GM21360 (cell line): ENCODE measurements at regions not wholly inside any gene's neighbourhood (a gene's known extent, or its start where the extent isn't known, plus 50 kb on each side); places are given as distances from the start of the nearest gene placed in this dataset.

ENCODE experiments used
- ATAC-seq: cut with Tn5 transposase; IDR thresholded peaks from one replicate; pipeline ENCODE4 v1.9.1; 2021; ENCODE audit warnings: mild to moderate bottlenecking, moderate library complexity; ENCODE audit not compliant: unreplicated experiment

- no peak for ATAC-seq
Observed at GRCh38 chr11:8340296-8340695, 76.6 kb upstream of the LMO1 start.

DNA sequence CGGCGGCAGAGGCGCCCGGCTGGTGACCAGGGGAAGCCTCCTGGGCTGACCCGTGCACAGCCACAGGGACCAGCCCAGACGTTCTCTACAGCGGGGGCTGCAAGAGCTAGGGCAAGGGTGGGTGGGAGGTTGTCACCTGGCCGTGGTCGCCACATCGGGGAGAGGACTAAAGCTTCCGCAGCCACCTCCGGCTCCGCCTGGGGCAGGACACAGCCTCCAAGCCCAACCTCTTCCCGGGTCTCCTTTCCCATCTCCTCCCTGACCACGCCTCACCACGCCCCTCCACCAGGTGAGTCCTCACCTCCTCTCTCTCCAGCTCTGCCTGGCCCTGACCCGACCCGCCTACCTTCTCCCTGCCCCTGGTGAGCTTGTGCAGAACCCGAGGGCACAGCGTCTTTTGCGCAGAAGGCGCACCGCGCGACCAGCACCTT lies 75.9 kb upstream of the LMO1 start:
- ATAC-seq, result no peak

GRCh38 chr11:8338138-8338537 lies 74.5 kb upstream of the LMO1 start:
- ATAC-seq, result no peak

DNA sequence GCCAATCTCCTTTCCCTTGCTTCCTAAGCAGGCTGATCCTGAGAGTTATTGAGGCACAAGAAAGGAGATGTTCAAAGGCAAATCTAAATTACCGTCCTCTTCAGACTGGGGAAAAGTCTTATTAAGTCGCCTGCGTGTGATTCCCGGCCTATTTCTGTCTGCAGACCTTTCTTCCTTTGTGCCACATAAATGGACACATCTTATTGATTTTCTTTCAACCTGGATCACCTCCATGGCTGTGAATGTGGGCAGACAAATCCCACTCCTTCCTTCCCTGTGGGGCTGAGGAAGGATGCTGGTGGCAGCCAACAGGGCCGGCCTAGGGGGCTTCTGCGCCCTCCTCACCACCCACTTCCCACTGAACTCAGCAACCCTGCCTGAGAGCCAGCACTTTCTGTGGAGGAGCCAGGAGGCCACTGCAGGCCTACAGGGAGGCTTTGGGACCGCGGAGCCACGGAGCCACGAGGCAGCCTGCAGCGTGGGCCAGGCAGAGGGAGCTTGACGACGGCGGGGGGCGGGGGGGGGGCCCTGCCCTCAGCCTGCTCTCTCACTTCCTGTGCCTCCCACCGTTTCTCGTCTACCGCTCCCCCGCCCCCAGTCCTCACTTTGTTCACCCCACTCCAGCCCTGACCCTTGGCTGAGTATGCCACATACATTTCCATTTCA lies 73.6 kb upstream of the LMO1 start:
- ATAC-seq, result no peak

DNA sequence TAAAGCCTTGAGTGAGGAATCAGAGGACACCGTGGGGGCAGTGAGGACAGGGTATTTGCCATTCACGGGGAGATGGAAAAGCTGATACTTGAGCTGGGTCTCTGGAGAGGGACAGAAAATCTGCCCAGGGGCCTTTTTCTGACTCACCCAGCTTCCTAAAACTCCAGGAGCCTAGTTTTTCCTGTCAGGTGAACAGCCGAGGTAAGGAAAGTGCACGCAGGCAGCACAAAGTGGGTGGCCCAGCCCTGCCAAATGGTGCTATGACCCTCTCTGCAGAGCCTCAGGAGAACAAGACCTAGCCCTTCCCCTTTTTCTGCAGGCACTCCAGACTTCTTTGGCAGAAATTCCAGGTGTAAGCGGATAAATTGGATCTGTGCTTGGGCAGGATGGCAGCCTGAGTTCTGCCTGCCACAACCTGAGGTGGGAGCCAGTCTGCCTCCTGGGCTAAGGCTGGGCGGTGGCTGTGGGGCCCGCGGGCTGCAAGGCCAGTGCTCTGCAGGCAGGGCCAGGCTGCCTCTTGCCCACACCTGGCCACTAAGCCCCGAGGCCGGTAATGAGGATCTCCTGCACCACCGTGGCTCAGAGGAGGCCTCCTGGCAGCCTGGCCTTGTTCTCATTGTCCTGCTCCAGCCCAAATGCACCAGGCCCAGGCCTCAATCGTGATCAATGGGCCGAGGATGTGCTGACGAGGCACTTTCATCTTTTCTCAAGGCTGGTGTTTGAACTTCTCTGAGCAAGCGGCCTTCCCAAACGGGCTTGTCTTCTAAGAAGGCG lies 72.9 kb upstream of the LMO1 start:
- ATAC-seq, result no peak

GRCh38 chr11:8335683-8336082 lies 72.0 kb upstream of the LMO1 start:
- ATAC-seq, result no peak

GRCh38 chr11:8335186-8335585 lies 71.5 kb upstream of the LMO1 start:
- ATAC-seq, result no peak

DNA sequence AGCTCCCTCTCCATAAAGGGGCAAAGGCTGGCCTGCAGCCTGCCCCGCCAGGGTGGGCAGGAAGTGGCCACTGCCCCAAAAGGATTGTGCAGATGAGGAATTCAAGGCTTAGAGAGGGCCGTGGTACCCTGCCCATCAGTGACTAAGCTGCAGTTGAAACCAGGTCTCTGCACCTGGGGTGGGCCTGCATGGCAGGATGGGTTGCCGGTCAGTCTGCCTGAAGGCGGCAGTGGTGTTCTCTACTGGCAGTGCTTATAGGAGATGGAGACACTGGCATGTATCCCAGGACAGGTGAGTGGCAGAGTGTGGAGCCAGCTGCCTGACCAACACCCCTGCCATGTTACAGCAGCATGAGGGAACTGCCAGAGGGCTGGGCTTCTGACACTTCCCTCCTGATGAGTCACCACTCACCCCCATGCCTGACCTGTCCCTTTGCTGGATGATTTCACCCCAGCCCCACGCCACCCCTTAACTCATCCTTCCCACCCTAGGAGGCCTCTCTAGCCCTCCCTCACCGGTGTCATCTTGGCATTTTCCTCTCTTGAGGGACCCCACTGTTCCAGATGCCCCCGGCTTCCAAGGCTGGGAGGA lies 70.2 kb upstream of the LMO1 start:
- no peak for ATAC-seq

DNA sequence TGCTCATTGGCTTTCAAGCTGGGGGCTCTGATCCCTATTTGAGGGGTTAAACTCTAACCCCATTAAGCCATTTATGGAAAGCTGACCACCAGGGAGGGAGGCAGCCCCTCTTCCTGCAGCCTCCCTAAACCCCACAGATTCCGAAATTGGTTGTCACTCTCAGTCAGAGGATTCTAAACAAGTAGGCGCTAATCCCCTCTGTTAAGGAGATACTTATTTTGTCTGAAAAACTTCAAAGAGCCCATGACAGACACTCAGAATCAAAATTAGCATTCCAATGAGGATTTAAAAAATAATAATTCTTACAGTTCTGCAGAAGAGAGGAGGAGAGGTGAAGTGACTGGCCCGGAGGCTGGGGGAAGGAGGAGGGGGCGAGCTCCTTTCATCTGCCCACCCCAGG lies 69.7 kb upstream of the LMO1 start:
- no peak for ATAC-seq

DNA sequence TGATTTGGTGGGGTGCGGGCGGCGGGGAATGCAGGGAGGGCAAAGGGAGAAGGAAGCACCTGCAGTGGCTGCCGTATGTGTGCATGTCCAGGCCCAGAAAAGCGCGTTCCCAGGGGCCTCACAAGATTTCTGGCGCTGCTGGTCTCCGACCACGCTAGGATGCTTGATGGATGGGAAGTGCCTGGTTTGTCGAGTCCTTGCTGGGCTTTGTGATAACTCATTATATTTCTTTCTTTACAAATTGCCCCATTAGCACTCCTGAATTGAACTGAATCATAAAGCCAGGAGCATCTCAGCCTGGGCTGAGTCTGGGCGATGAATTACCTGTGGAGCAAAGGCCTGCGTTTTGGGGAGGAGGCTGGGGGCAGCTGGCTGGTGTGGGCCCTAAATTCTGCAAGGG lies 69.2 kb upstream of the LMO1 start:
- no peak for ATAC-seq

DNA sequence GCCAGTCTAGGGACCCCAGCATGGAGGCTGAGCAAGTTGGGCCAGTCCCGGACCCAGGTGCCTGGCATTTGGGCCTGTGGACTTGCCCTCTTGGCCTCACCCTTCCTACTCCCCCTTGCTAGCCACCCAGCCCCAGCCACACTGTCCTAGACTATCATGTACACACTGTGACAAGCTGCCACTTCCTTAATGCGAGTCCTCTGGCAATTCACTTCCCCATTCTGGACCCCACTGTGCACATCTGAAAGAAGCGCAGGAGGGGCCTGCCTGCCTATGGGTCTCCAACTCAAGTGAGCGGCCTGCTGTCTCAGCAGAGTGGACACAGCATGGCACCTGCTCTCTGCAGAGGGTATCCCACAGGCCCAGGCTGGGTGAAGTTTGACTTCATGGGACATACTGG lies 68.5 kb upstream of the LMO1 start:
- ATAC-seq, result no peak

DNA sequence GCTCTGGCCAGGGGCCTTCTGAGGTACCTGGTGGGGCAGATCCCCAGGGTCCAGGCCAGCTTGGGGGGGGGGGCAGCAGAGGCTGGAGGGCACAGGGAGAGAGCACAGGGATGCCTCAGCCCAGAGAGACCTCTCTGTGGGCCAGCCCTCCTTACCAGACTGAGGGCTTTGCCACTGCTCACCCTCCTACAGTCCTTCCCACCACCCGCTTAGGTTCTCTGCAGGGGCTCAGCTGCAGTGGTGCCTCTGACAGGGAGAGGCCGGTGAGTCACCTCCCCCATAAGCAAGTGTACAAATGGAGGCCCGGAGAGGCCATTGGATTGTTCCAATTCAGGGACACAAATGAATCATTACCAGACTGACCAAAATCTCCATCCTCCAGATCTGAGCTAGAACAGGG lies 68.1 kb upstream of the LMO1 start:
- no peak for ATAC-seq

DNA sequence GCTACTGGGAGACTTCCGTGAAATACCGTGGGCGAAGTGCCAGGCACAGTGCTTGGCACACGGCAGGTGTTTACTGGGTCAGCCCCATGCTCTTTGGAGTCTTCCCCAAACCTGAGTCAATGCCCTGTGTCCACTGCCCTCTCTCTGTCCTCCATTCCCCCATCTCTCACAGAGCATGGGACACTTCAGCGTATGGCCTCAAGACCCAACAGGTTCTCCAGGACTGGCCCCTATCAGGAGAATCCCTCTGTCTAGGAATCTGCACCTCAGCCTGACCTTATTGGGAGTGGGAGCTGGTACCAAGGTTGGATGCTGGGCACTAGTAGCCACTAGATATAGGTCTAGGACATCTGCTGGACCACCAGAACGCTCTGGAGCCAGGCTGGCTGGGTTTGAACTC lies 67.2 kb upstream of the LMO1 start:
- no peak for ATAC-seq

DNA sequence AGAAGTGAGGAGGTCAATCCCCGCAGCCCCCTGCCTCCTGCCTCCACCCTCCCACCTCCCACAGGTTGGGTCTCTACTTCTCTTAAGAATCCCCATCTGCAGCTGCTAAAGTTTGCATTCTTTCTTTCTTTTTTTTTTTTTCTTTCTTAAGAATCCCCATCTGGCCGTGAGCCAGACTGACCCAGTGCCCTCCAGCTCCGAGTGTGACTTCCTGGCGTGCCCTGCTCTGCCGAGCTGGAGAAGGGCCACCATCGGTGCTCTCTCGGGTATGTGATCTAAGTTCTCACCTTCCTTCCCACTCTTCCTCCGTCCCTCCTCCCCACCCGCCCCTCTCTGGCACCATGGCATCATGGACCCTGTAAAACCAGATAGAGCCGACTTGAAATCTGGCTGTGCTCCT lies 66.7 kb upstream of the LMO1 start:
- no peak for ATAC-seq

DNA sequence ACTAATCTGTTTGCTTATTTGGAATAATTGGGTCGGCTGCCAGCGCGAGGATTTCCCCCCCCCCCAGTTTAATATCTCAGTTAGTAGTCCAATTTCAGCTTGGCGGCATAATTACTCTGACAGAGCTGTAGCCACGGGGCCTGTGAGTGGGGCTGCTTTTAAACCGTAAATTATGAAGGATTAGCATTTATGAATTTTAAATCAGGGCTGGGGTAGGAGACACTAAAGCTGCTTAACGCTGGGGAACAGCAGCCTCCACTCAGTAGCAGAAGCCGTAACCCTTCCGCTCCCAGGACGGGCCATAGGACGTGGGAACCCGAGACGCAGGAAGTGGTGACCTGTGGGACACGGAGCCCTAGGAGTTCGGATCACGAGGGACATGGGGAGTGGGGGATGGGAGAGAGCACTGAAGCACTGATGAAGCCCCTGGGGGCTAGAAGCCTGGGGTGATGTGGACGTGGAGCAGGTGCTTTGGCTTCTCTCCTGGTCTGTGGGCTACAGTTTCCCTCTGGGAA lies 66.2 kb upstream of the LMO1 start:
- ATAC-seq, result no peak

DNA sequence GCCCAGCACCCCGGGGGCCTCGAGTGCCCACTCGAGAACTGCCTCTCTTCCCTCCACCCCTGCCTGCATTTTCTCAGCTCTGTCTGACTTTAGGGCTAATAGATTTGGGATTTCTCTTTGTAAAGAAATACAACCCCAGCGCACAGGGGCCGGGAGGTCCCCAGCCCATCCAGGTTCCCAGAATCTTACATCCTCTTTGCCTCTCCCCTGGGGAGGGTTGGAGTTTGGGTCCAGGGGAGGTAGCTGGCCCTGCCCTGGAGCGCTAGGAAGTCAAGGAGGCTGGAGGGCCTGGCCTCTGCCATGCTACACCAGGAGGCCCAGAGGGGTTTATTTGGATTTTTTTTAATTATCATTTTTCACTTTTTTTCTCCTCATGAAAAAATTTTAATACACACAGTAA lies 65.7 kb upstream of the LMO1 start:
- no peak for ATAC-seq

- peak; percentile 55 for ATAC-seq
Observed at GRCh38 chr11:8328848-8329330, 65.2 kb upstream of the LMO1 start.

DNA sequence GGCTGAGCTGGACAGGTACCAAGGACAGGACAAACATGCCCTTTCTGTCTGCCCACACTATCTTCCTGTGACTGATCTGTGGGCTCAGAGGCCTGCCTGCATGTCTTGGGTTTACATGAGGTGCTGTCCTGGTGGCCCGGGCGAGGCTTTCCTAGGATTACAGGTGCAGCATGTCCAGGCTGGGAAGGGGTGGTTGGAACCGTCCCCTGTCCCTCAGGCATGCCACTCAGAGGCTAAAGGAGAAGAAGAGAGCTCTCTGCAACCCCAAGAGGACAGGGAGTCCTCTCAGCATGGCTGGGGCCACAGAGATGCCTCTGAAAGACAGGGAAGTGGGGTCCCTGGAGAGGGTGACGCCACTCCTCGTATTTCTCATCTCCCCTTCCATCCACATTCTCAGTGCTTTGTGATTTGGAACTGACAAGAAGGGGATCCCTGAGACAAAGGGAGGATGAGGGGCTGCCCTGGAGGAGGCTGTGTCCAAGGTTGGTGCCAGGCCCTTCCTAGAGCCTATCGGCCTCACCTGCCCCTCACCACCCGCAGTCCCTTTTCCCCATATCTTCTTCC lies 64.6 kb upstream of the LMO1 start:
- no peak for ATAC-seq

DNA sequence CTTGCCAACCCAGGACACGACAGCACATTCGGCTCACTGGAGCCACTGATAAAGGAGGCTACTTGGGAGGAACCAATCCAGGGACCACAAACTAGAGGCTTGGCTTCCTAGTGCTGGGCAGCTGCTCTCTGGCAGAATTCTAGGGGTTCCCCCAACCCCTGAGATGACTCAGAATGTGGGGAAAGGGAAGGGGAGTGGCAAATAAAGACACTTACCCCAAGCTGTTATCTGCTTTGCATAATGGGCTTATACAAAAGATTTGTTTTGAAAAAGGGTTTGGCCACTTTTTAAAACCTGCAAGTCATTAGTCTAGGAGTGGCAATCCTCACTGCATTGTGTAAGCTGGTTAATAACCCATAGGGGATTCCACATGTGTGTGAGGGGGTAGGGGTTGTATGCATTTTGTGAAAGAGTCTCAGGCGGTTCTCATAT lies 64.1 kb upstream of the LMO1 start:
- ATAC-seq, result peak; percentile 69

GRCh38 chr11:8326337-8326736 lies 62.7 kb upstream of the LMO1 start:
- no peak for ATAC-seq

- no peak for ATAC-seq
Observed at GRCh38 chr11:8325591-8326304, 62.1 kb upstream of the LMO1 start.
